ENCODE measurements at regions not wholly inside any gene's neighbourhood (a gene's known extent, or its start where the extent isn't known, plus 50 kb on each side); places are given as distances from the start of the nearest gene placed in this dataset.

DNA sequence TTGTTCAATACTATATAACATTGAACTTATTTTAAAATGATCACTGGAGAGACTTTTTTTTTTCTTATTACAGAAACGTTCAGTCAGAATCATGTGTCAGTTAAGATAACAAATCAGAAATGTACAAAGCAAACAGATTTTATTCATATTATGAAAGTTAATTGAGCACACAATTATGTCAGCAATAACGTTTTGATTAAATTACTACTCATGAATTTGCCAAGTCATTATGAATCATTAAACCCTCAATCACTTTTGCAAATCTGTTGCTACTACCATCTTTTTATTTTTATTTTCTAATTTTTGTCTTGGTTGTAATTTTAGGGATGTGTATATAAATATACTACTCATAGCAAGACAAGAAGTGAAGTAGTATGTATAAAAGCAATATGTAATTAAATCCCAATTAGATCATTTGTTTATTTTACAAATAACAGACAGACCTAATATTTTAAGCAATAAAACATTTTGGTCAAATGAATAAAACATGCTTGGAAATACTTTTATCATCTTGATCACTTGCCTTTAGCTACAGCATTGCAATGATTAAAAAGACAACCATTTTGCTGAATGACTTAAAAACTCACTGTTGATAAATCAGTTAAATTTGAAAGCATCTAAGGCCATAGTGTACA, 893.4 kb upstream of the MIR17HG start:
- TF ChIP-seq POLR2AphosphoS5 (IDR thresholded peaks at IDR 0.05; ENCODE audit: borderline replicate concordance, low read depth, low read length): no peak
- no peak for TF ChIP-seq EZH2 (IDR thresholded peaks at IDR 0.05)
- no peak for TF ChIP-seq FOXP2 (optimal IDR thresholded peaks at IDR 0.05; ENCODE audit: control extremely low read depth, extremely low read length, insufficient read depth)
